Suprapubic skin (tissue), 3 donors: ENCODE measurements at regions not wholly inside any gene's neighbourhood (a gene's known extent, or its start where the extent isn't known, plus 50 kb on each side); places are given as distances from the start of the nearest gene placed in this dataset.

Experiments
- EP300 ChIP-seq: sonication (generic); formaldehyde crosslinking; IDR thresholded peaks from one replicate; pipeline ENCODE4 v1.6.1; 2017; ENCODE audit warnings: antibody characterized with exemption
- POLR2A ChIP-seq, 2 donors: fragments of 450-650 bp; IDR thresholded peaks; one replicate each; pipeline ENCODE4 v1.6.1; 2017; ENCODE audit warnings: antibody characterized with exemption in 2 of 2, mild to moderate bottlenecking in 2 of 2, moderate library complexity in 2 of 2
- TF ChIP-seq, protein P1 (sequence below), 2 donors: fragments of 200-600 bp in 1 of 2; fragments of 450-650 bp in 1 of 2; sonication (generic) in 1 of 2; IDR thresholded peaks; one replicate each; pipeline ENCODE4 v1.5.1; 2016 to 2019; ENCODE audit warnings: antibody characterized with exemption in 2 of 2, mild to moderate bottlenecking in 1 of 2, moderate library complexity in 1 of 2

- TF ChIP-seq EP300: no peak
- no peak for TF ChIP-seq POLR2A (IDR thresholded peaks at IDR 0.05)
- TF ChIP-seq, protein P1, sequence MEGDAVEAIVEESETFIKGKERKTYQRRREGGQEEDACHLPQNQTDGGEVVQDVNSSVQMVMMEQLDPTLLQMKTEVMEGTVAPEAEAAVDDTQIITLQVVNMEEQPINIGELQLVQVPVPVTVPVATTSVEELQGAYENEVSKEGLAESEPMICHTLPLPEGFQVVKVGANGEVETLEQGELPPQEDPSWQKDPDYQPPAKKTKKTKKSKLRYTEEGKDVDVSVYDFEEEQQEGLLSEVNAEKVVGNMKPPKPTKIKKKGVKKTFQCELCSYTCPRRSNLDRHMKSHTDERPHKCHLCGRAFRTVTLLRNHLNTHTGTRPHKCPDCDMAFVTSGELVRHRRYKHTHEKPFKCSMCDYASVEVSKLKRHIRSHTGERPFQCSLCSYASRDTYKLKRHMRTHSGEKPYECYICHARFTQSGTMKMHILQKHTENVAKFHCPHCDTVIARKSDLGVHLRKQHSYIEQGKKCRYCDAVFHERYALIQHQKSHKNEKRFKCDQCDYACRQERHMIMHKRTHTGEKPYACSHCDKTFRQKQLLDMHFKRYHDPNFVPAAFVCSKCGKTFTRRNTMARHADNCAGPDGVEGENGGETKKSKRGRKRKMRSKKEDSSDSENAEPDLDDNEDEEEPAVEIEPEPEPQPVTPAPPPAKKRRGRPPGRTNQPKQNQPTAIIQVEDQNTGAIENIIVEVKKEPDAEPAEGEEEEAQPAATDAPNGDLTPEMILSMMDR (IDR thresholded peaks at IDR 0.05): no peak
These were observed 130.3 kb upstream of the CDIN1 start for GRCh38 chr15:36449084-36449661.
